Caco-2 (cell line): ENCODE measurements at regions not wholly inside any gene's neighbourhood (a gene's known extent, or its start where the extent isn't known, plus 50 kb on each side); places are given as distances from the start of the nearest gene placed in this dataset.

Experiments used
- BruUV-seq: library from RNA; stranded (reverse); fragments of 400-500 nt; replicated peaks from 2 replicates; lab custom pipeline; 2021; lab: Mats Ljungman, UMichigan
- CTCF ChIA-PET: fragments of 300-600 bp; sonication (Branson Sonifier 250); formaldehyde crosslinking; loops from one replicate; lab custom pipeline; 2022; ENCODE audit warnings: antibody characterized with exemption; lab: Charles Lee
- POLR2A ChIA-PET: fragments of 300-600 bp; sonication (Branson Sonifier 250); formaldehyde crosslinking; loops from one replicate; lab custom pipeline; 2022; ENCODE audit warnings: antibody characterized with exemption; lab: Charles Lee
- DNase-seq, 2 experiments: peaks; one replicate each; pipeline versions ENCODE4 v3.0.0 to v3.0.0-alpha.2; 2020 to 2022
- H3K27me3 ChIP-seq: replicated peaks from 2 replicates; pipeline ENCODE4 v1.6.0; 2011; ENCODE audit warnings: low read length; ENCODE audit not compliant: control insufficient read depth, insufficient read depth
- H3K36me3 ChIP-seq: 2 replicates; pipeline ENCODE4 v1.5.1; 2011; ENCODE audit warnings: low read length; ENCODE audit not compliant: control insufficient read depth, insufficient read depth
- H3K4me1 ChIP-seq: fragments of 250-450 bp; sonication (Bioruptor Pico); 2 replicates; pipeline ENCODE4 v1.5.1; 2020; ENCODE audit warnings: mild to moderate bottlenecking
- H3K4me3 ChIP-seq: 2 replicates; pipeline ENCODE4 v1.5.1; 2011; ENCODE audit warnings: low read depth, mild to moderate bottlenecking, control low read depth, low read length
- H3K9me3 ChIP-seq: fragments of 250-450 bp; sonication (Bioruptor Pico); 2 replicates; pipeline ENCODE4 v1.5.1; 2020; ENCODE audit warnings: mild to moderate bottlenecking, moderate library complexity
- H3K27ac Mint-ChIP-seq: one replicate; pipeline ENCODE4 v1.8.0; 2022; ENCODE audit warnings: mixed read lengths; ENCODE audit not compliant: unreplicated experiment
- H3K27me3 Mint-ChIP-seq: one replicate; pipeline ENCODE4 v1.8.0; 2022; ENCODE audit warnings: mixed read lengths; ENCODE audit not compliant: insufficient read depth, unreplicated experiment
- H3K36me3 Mint-ChIP-seq: one replicate; pipeline ENCODE4 v1.8.0; 2022; ENCODE audit warnings: mild to moderate bottlenecking, mixed read lengths; ENCODE audit not compliant: insufficient read depth, unreplicated experiment
- H3K4me1 Mint-ChIP-seq: one replicate; pipeline ENCODE4 v1.8.0; 2022; ENCODE audit warnings: low read depth, mixed read lengths; ENCODE audit not compliant: unreplicated experiment
- H3K4me3 Mint-ChIP-seq: one replicate; pipeline ENCODE4 v1.8.0; 2022; ENCODE audit warnings: mild to moderate bottlenecking, moderate library complexity, mixed read lengths; ENCODE audit not compliant: unreplicated experiment
- H3K9me3 Mint-ChIP-seq: one replicate; pipeline ENCODE4 v1.8.0; 2022; ENCODE audit warnings: mixed read lengths; ENCODE audit not compliant: unreplicated experiment
- intact Hi-C: fragments of 100-400 bp; cut with micrococcal nuclease; formaldehyde crosslinking; loops from one replicate; pipeline ENCODE4 v1.10.0; 2022; ENCODE audit not compliant: unreplicated experiment
- TF ChIP-seq, protein P1 (sequence below), 2 experiments: fragments of 200-600 bp in 1 of 2; IDR thresholded peaks; 1 replicate in 1 of 2; 2 replicates in 1 of 2; pipeline versions ENCODE4 v1.5.1 to v1.8.0; 2011 to 2022; ENCODE audit warnings: antibody characterized with exemption in 1 of 2, control low read depth in 1 of 2, inconsistent platforms in 1 of 2, low read depth in 1 of 2, low read length in 1 of 2, mild to moderate bottlenecking in 1 of 2, moderate library complexity in 1 of 2; ENCODE audit not compliant: insufficient read depth in 1 of 2, severe bottlenecking in 1 of 2, unreplicated experiment in 1 of 2

DNA sequence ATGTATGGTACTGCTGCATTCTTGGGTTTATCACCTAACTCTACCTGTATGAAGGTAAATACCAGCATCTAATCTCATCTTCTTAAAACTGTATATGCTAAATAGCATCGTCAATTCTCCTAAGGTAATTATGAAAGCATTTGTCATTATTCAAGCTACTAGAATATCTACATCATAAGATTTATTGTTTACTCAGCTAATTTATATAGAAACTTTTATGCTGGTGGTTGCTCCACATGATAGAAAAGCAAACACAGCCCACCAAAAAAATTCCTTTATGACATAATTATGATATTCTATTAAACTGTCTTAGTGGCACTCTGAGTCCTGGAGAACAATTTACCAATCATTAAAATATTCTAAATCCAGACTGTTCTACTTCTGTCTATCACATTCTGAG, 1226.1 kb upstream of the NRXN1 start:
- POLR2A ChIA-PET = no interaction called here

GRCh38 chr2:52253416-52253980, 1221.6 kb upstream of the NRXN1 start:
- no peaks in the 10 kb centered on the region for H3K4me1 Mint-ChIP-seq
- DNase-seq = no peak
- Histone ChIP-seq H3K36me3 (no peaks in the 10 kb centered on the region), H3K4me1 (no peaks in the 10 kb centered on the region), H3K27me3 (no peaks in the 10 kb centered on the region), H3K9me3 (no peaks in the 10 kb centered on the region), H3K4me3 (no peak overlapping the region)
- intact Hi-C loops = no loop called here
- H3K27ac Mint-ChIP-seq = no peak overlapping the region
- H3K4me3 Mint-ChIP-seq = no peak overlapping the region
- ChIA-PET CTCF (no interaction called here), POLR2A (no interaction called here)
- H3K9me3 Mint-ChIP-seq = no peaks in the 10 kb centered on the region
- H3K36me3 Mint-ChIP-seq = no peaks in the 10 kb centered on the region
- BruUV-seq = no TSS peak
- TF ChIP-seq, protein P1, sequence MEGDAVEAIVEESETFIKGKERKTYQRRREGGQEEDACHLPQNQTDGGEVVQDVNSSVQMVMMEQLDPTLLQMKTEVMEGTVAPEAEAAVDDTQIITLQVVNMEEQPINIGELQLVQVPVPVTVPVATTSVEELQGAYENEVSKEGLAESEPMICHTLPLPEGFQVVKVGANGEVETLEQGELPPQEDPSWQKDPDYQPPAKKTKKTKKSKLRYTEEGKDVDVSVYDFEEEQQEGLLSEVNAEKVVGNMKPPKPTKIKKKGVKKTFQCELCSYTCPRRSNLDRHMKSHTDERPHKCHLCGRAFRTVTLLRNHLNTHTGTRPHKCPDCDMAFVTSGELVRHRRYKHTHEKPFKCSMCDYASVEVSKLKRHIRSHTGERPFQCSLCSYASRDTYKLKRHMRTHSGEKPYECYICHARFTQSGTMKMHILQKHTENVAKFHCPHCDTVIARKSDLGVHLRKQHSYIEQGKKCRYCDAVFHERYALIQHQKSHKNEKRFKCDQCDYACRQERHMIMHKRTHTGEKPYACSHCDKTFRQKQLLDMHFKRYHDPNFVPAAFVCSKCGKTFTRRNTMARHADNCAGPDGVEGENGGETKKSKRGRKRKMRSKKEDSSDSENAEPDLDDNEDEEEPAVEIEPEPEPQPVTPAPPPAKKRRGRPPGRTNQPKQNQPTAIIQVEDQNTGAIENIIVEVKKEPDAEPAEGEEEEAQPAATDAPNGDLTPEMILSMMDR (IDR thresholded peaks at IDR 0.05; ENCODE audit: insufficient read depth in 1 of 2, low read depth in 1 of 2, low read length in 1 of 2, severe bottlenecking in 1 of 2, unreplicated experiment in 1 of 2) = no peak
- H3K27me3 Mint-ChIP-seq = no peaks in the 10 kb centered on the region

More for the DNA sequence above, 1226.1 kb upstream of the NRXN1 start:
- DNase-seq = no peak
- CTCF ChIA-PET = no interaction called here
- intact Hi-C loops = no loop called here
- Mint-ChIP-seq H3K27ac (no peak overlapping the region), H3K9me3 (no peaks in the 10 kb centered on the region), H3K27me3 (no peaks in the 10 kb centered on the region), H3K36me3 (no peaks in the 10 kb centered on the region), H3K4me1 (no peaks in the 10 kb centered on the region), H3K4me3 (no peak overlapping the region)
- H3K9me3 ChIP-seq = no peaks in the 10 kb centered on the region
- no peaks in the 10 kb centered on the region for H3K27me3 ChIP-seq
- BruUV-seq = no TSS peak
- H3K36me3 ChIP-seq = no peaks in the 10 kb centered on the region
- no peak overlapping the region for H3K4me3 ChIP-seq
- TF ChIP-seq, protein P1 (IDR thresholded peaks at IDR 0.05; ENCODE audit: insufficient read depth in 1 of 2, low read depth in 1 of 2, low read length in 1 of 2, severe bottlenecking in 1 of 2, unreplicated experiment in 1 of 2) = no peak
- no peaks in the 10 kb centered on the region for H3K4me1 ChIP-seq

GRCh38 chr2:52238782-52239181, 1206.8 kb upstream of the NRXN1 start:
- Histone ChIP-seq H3K9me3 (no peaks in the 10 kb centered on the region), H3K4me3 (no peak overlapping the region), H3K4me1 (no peaks in the 10 kb centered on the region), H3K27me3 (no peaks in the 10 kb centered on the region), H3K36me3 (no peaks in the 10 kb centered on the region)
- Mint-ChIP-seq H3K9me3 (no peaks in the 10 kb centered on the region), H3K4me3 (no peak overlapping the region), H3K27ac (no peak overlapping the region), H3K36me3 (no peaks in the 10 kb centered on the region), H3K27me3 (no peaks in the 10 kb centered on the region), H3K4me1 (no peaks in the 10 kb centered on the region)
- no peak for DNase-seq
- TF ChIP-seq, protein P1 (IDR thresholded peaks at IDR 0.05; ENCODE audit: insufficient read depth in 1 of 2, low read depth in 1 of 2, low read length in 1 of 2, severe bottlenecking in 1 of 2, unreplicated experiment in 1 of 2) = no peak
- no TSS peak for BruUV-seq
- POLR2A ChIA-PET = no interaction called here
- CTCF ChIA-PET = no interaction called here
- intact Hi-C loops = no loop called here
